ENCODE measurements at regions not wholly inside any gene's neighbourhood (a gene's known extent, or its start where the extent isn't known, plus 50 kb on each side); places are given as distances from the start of the nearest gene placed in this dataset.

GRCh38 chr5:68543212-68543611 is 327.7 kb downstream of the PIK3R1 start (continued):
- TF ChIP-seq NANOG (IDR thresholded peaks at IDR 0.05; ENCODE audit: borderline replicate concordance), result no peak
- TF ChIP-seq ZNF331 (CRISPR knock-in tag; IDR thresholded peaks at IDR 0.05; ENCODE audit: low read depth), result no peak
- no peak for TF ChIP-seq STAT1 (IDR thresholded peaks at IDR 0.05; ENCODE audit: unreplicated experiment)
- TF ChIP-seq POLR2AphosphoS5 (IDR thresholded peaks at IDR 0.05; ENCODE audit: low read depth), result no peak
- no peak for TF ChIP-seq JUNB (IDR thresholded peaks at IDR 0.05; ENCODE audit: unreplicated experiment)
- TF ChIP-seq CREB1 (CRISPR knock-in tag; IDR thresholded peaks at IDR 0.05; ENCODE audit: low read depth), result no peak

- Histone ChIP-seq H3K27me3 (ENCODE audit: insufficient read depth) (no peaks in the 10 kb centered on the region), H3K4me3 (no peak overlapping the region), H3K9me2 (ENCODE audit: insufficient read depth) (no peaks in the 10 kb centered on the region; the same call in 1 of the 2 replicates), H2AFZ (peak overlapping the region; percentile 56; the same call in 1 of the 2 replicates), H3F3A (replicated peaks; ENCODE audit: low read depth) (no peaks in the 10 kb centered on the region), H3K79me2 (replicated peaks; ENCODE audit: insufficient read depth) (no peaks in the 10 kb centered on the region), H3K36me3 (ENCODE audit: insufficient read depth) (no peaks in the 10 kb centered on the region), H3K4me2 (no peak overlapping the region), H3K4me1 (ENCODE audit: insufficient read depth) (peaks cover 6% of the 10 kb centered on the region; the same call in 1 of the 2 replicates), H3K27ac (ENCODE audit: low read depth) (no peak overlapping the region), H4K20me1 (replicated peaks; ENCODE audit: insufficient read depth) (no peaks in the 10 kb centered on the region)
- peaks cover 14% of the 10 kb centered on the region for H3K4me1 Mint-ChIP-seq
- no peaks in the 10 kb centered on the region for H3K9me3 Mint-ChIP-seq
- no peak overlapping the region for H3K27ac Mint-ChIP-seq
- no peaks in the 10 kb centered on the region for H3K27me3 Mint-ChIP-seq (ENCODE audit: insufficient read depth, low read depth, poor library complexity)
- no peaks in the 10 kb centered on the region for H3K36me3 Mint-ChIP-seq (ENCODE audit: low read depth)
- DNase-seq (ENCODE audit: low spot score) (no peak), ATAC-seq (no peak)
- H3K4me3 Mint-ChIP-seq, result no peak overlapping the region
- TF ChIP-seq EZH2 (IDR thresholded peaks at IDR 0.05; ENCODE audit: low read depth, unreplicated experiment) (no peak), ZNF462 (CRISPR knock-in tag; IDR thresholded peaks at IDR 0.05) (no peak), CREB1 (CRISPR knock-in tag; IDR thresholded peaks at IDR 0.05; ENCODE audit: low read depth) (no peak), JUNB (IDR thresholded peaks at IDR 0.05; ENCODE audit: unreplicated experiment) (no peak), ZNF331 (CRISPR knock-in tag; IDR thresholded peaks at IDR 0.05; ENCODE audit: low read depth) (no peak), ZNF114 (CRISPR knock-in tag; IDR thresholded peaks at IDR 0.05) (no peak), STAT1 (IDR thresholded peaks at IDR 0.05; ENCODE audit: unreplicated experiment) (no peak), ETS1 (IDR thresholded peaks at IDR 0.05) (no peak), NANOG (IDR thresholded peaks at IDR 0.05; ENCODE audit: borderline replicate concordance) (no peak), POLR2AphosphoS5 (IDR thresholded peaks at IDR 0.05; ENCODE audit: low read depth) (no peak), CTCF (conservative IDR thresholded peaks at IDR 0.05; ENCODE audit: low read depth in 2 of 2) (no peak)
Observed at GRCh38 chr5:68544091-68544647, 328.6 kb downstream of the PIK3R1 start.

Measured in GM23338 (cell line).